ENCODE measurements at regions not wholly inside any gene's neighbourhood (a gene's known extent, or its start where the extent isn't known, plus 50 kb on each side); places are given as distances from the start of the nearest gene placed in this dataset.

DNA sequence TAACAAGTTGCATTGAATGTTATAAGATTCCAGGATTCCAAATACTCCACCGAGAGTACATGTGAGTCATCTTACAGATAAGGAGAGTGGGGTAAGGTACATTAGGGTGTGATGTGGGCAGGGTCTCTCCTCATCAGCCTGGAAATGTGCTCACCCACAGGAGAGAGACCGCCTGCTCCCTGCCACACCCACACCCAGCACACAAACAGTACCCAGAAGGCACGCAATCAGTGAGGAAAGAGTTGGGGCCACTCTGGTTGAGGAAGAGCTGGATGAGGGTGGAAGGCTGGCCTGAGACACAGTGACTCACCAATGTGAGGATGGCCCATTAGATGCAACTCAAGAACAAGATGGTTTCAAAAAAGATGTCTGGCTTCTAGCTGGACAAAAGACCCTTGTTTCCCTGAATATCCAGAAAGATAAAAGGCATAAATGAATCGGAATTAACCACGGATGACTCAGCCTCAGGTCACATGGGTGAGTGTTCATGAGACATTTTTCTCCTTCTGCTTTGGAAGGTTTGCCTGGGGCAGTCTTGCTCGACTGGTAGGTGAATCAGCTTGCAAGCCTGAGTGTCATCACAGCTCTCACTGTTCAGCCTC is 51.1 kb upstream of the LHFPL2 start:
- H2AFZ ChIP-seq (ENCODE audit: insufficient read depth, low read depth, low read length, poor library complexity, severe bottlenecking) = no peak overlapping the region
- peaks cover 0 to 9% (median 6%) of the 10 kb centered on the region in 7 donors for H3K9me3 Mint-ChIP-seq
- intact Hi-C loops (cut with micrococcal nuclease) = no loop called here

DNA sequence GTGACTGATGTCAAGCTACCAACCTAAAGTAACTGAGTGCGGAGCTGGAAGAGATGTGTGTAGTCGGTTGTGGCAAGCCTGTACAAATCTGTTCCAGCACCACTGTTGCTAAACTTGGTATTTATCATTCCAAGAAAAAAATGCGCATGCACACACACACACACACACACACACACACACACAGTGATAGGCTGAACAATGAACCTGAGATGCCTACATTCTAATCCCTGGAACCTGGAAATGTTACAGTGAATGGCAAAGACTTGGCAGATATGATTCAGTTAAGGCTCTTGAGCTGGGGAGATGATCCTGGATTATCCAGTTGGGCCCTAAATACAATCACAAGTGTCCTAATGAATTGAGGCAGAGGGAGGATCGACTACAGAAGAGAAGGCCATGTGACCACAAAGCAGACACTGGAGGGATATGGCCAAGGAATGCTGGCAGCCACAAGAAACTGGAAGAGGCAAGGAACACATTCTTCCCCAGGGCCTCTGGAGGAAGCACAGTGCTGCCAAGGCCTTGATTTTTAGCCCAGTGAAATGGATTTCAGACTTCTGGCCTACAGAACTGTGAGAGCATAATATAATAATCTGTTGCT is 49.7 kb upstream of the LHFPL2 start:
- TF ChIP-seq, protein P1, sequence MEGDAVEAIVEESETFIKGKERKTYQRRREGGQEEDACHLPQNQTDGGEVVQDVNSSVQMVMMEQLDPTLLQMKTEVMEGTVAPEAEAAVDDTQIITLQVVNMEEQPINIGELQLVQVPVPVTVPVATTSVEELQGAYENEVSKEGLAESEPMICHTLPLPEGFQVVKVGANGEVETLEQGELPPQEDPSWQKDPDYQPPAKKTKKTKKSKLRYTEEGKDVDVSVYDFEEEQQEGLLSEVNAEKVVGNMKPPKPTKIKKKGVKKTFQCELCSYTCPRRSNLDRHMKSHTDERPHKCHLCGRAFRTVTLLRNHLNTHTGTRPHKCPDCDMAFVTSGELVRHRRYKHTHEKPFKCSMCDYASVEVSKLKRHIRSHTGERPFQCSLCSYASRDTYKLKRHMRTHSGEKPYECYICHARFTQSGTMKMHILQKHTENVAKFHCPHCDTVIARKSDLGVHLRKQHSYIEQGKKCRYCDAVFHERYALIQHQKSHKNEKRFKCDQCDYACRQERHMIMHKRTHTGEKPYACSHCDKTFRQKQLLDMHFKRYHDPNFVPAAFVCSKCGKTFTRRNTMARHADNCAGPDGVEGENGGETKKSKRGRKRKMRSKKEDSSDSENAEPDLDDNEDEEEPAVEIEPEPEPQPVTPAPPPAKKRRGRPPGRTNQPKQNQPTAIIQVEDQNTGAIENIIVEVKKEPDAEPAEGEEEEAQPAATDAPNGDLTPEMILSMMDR (IDR thresholded peaks at IDR 0.05) = no peak
- Histone ChIP-seq H3K79me2 (ENCODE audit: insufficient read depth, low read length) (no peaks in the 10 kb centered on the region), H3K36me3 (replicated peaks in 1 of 2; ENCODE audit: control insufficient read depth in 1 of 2, insufficient read depth in 2 of 2, low read length in 2 of 2) (no peaks in the 10 kb centered on the region), H3K4me1 (ENCODE audit: control insufficient read depth in 1 of 2, insufficient read depth in 2 of 2, low read length in 2 of 2) (peaks cover 10 to 19% of the 10 kb centered on the region in 2 donors), H3K27me3 (ENCODE audit: control insufficient read depth in 2 of 2, insufficient read depth in 2 of 2, low read length in 2 of 2) (no peaks in the 10 kb centered on the region), H3K9me3 (replicated peaks in 1 of 2; ENCODE audit: control insufficient read depth in 1 of 2, insufficient read depth in 1 of 2, low read length in 2 of 2) (peaks cover 5 to 6% of the 10 kb centered on the region in 2 donors), H3K27ac (ENCODE audit: low read depth in 1 of 2, low read length in 2 of 2) (no peak overlapping the region), H3K4me3 (replicated peaks in 1 of 3; ENCODE audit: low read depth in 2 of 3, low read length in 3 of 3) (no peak overlapping the region), H3K4me2 (replicated peaks; ENCODE audit: extremely low read depth, low read length, poor library complexity, severe bottlenecking) (no peak overlapping the region), H4K20me1 (ENCODE audit: insufficient read depth, low read length) (no peaks in the 10 kb centered on the region), H3K9ac (ENCODE audit: insufficient read depth, low read length, poor library complexity, severe bottlenecking) (no peak overlapping the region), H2AFZ (ENCODE audit: insufficient read depth, low read depth, low read length, poor library complexity, severe bottlenecking) (no peak overlapping the region)
- Mint-ChIP-seq H3K9me3 (peaks cover 2 to 14% (median 8%) of the 10 kb centered on the region in 7 donors), H3K4me1 (peaks cover 22% of the 10 kb centered on the region), H3K4me3 (no peak overlapping the region), H3K27ac (no peak overlapping the region), H3K36me3 (peaks cover 0 to 2% of the 10 kb centered on the region in 2 donors), H3K27me3 (ENCODE audit: low read depth in 3 of 3) (peaks cover 0 to 2% (median 0%) of the 10 kb centered on the region in 3 donors)
- 86% methylated on average over 1 of the region's 4 CpGs for WGBS (ENCODE audit: insufficient coverage)
- no peak for DNase-seq
- intact Hi-C loops (cut with micrococcal nuclease) = no loop called here

More for the DNA sequence above, 51.1 kb upstream of the LHFPL2 start:
- H3K36me3 ChIP-seq (replicated peaks in 1 of 2; ENCODE audit: control insufficient read depth in 1 of 2, insufficient read depth in 2 of 2, low read length in 2 of 2) = no peaks in the 10 kb centered on the region
- no peak overlapping the region for H3K4me3 ChIP-seq (replicated peaks in 1 of 3; ENCODE audit: low read depth in 2 of 3, low read length in 3 of 3)
- no peaks in the 10 kb centered on the region for H3K79me2 ChIP-seq (ENCODE audit: insufficient read depth, low read length)
- Mint-ChIP-seq H3K27me3 (ENCODE audit: low read depth in 3 of 3) (peaks cover 0 to 2% (median 0%) of the 10 kb centered on the region in 3 donors), H3K4me1 (peaks cover 22% of the 10 kb centered on the region), H3K36me3 (no peaks in the 10 kb centered on the region), H3K4me3 (no peak overlapping the region), H3K27ac (peak overlapping the region in 4 of 7 donors; percentile 44 to 72 (median 56))
- TF ChIP-seq, protein P1 (IDR thresholded peaks at IDR 0.05) = no peak
- no peak overlapping the region for H3K27ac ChIP-seq (ENCODE audit: low read depth in 1 of 2, low read length in 2 of 2)
- H3K4me1 ChIP-seq (ENCODE audit: control insufficient read depth in 1 of 2, insufficient read depth in 2 of 2, low read length in 2 of 2) = peaks cover 10 to 19% of the 10 kb centered on the region in 2 donors
- no peaks in the 10 kb centered on the region for H3K27me3 ChIP-seq (ENCODE audit: control insufficient read depth in 2 of 2, insufficient read depth in 2 of 2, low read length in 2 of 2)
- no peaks in the 10 kb centered on the region for H4K20me1 ChIP-seq (ENCODE audit: insufficient read depth, low read length)
- no CpG with 5 or more reads among the region's 6 CpGs for WGBS (ENCODE audit: insufficient coverage)
- H3K9me3 ChIP-seq (replicated peaks in 1 of 2; ENCODE audit: control insufficient read depth in 1 of 2, insufficient read depth in 1 of 2, low read length in 2 of 2) = peaks cover 5 to 6% of the 10 kb centered on the region in 2 donors
- no peak overlapping the region for H3K4me2 ChIP-seq (replicated peaks; ENCODE audit: extremely low read depth, low read length, poor library complexity, severe bottlenecking)
- DNase-seq = peak; percentile 38 to 80 (median 54)
- H3K9ac ChIP-seq (ENCODE audit: insufficient read depth, low read length, poor library complexity, severe bottlenecking) = no peak overlapping the region
